ENCODE measurements at regions not wholly inside any gene's neighbourhood (a gene's known extent, or its start where the extent isn't known, plus 50 kb on each side); places are given as distances from the start of the nearest gene placed in this dataset.

DNA sequence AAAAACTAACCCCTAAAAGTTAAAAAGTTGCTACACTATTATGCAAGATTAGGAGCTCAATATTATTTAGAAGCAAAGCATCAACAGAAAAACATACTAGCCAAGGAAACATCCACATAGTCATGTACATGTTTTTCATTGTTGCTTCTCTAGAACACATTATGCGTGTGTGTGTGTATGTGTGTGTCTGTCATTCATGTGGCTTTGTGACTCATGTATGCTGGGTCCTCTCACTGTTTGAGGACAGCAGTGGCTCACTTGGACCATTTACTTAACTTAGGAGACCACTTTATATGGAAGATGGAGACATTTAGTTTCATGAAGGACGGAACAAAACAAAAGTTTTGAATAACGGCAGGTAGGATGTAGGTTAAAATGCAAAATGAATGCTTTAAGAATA is 219.4 kb upstream of the THBS1 start:
- TF ChIP-seq EZH2 (optimal IDR thresholded peaks at IDR 0.05; ENCODE audit: low read depth, low read length) = no peak
- TF ChIP-seq, protein P1, sequence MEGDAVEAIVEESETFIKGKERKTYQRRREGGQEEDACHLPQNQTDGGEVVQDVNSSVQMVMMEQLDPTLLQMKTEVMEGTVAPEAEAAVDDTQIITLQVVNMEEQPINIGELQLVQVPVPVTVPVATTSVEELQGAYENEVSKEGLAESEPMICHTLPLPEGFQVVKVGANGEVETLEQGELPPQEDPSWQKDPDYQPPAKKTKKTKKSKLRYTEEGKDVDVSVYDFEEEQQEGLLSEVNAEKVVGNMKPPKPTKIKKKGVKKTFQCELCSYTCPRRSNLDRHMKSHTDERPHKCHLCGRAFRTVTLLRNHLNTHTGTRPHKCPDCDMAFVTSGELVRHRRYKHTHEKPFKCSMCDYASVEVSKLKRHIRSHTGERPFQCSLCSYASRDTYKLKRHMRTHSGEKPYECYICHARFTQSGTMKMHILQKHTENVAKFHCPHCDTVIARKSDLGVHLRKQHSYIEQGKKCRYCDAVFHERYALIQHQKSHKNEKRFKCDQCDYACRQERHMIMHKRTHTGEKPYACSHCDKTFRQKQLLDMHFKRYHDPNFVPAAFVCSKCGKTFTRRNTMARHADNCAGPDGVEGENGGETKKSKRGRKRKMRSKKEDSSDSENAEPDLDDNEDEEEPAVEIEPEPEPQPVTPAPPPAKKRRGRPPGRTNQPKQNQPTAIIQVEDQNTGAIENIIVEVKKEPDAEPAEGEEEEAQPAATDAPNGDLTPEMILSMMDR (IDR thresholded peaks at IDR 0.05; ENCODE audit: low read length) = no peak
- TF ChIP-seq EZH2phosphoT487 (IDR thresholded peaks at IDR 0.05; ENCODE audit: low read length) = no peak

Measured in MM.1S (cell line).